Kidney (tissue), 13 donors: ENCODE measurements at regions not wholly inside any gene's neighbourhood (a gene's known extent, or its start where the extent isn't known, plus 50 kb on each side); places are given as distances from the start of the nearest gene placed in this dataset.

Experiments used
- DNase-seq, 5 donors: peaks; one replicate each; pipeline ENCODE4 v3.0.0-alpha.2; 2013 to 2020
- FAIRE-seq: peaks from 2 replicates; lab custom pipeline; 2012; peaks lifted over from hg19 to GRCh38; lab: Jason Lieb, UNC
- H3K27ac ChIP-seq, 2 donors: one replicate each; pipeline ENCODE4 v1.7.0; 2013; ENCODE audit warnings: low read depth in 2 of 2, low read length in 2 of 2, inconsistent platforms in 1 of 2
- H3K27me3 ChIP-seq: one replicate; pipeline ENCODE4 v1.7.1; 2013; ENCODE audit warnings: low read length, inconsistent platforms; ENCODE audit not compliant: control insufficient read depth, insufficient read depth
- H3K36me3 ChIP-seq, 3 donors: one replicate each; pipeline versions ENCODE4 v1.7.0 to v1.7.1; 2013; ENCODE audit warnings: low read length in 3 of 3, control low read depth in 1 of 3, inconsistent platforms in 1 of 3; ENCODE audit not compliant: insufficient read depth in 3 of 3, control insufficient read depth in 2 of 3
- H3K4me1 ChIP-seq, 3 donors: one replicate each; pipeline versions ENCODE4 v1.7.0 to v1.7.1; 2013; ENCODE audit warnings: low read length in 3 of 3, inconsistent platforms in 1 of 3, low read depth in 1 of 3; ENCODE audit not compliant: control insufficient read depth in 2 of 3, insufficient read depth in 2 of 3
- H3K4me3 ChIP-seq, 3 donors: one replicate each; pipeline versions ENCODE4 v1.7.0 to v1.8.1; 2013; ENCODE audit warnings: low read length in 3 of 3, control low read depth in 1 of 3, inconsistent platforms in 1 of 3
- H3K9ac ChIP-seq, 3 donors: one replicate each; pipeline versions ENCODE4 v1.7.0 to v1.7.1; 2013; ENCODE audit warnings: low read length in 3 of 3, control low read depth in 1 of 3, inconsistent platforms in 1 of 3
- H3K9me3 ChIP-seq, 3 donors: one replicate each; pipeline versions ENCODE4 v1.7.0 to v1.7.1; 2013; ENCODE audit warnings: low read length in 3 of 3, control low read depth in 1 of 3, inconsistent platforms in 1 of 3; ENCODE audit not compliant: control insufficient read depth in 2 of 3, insufficient read depth in 1 of 3
- CTCF ChIP-seq: IDR thresholded peaks from 3 replicates; pipeline ENCODE4 v1.5.1; 2012; ENCODE audit warnings: mild to moderate bottlenecking, moderate library complexity, borderline replicate concordance; ENCODE audit not compliant: insufficient read depth; ENCODE audit errors: extremely low read depth
- intact Hi-C: fragments of 100-400 bp; cut with DNase I; formaldehyde crosslinking; loops from one replicate; pipeline ENCODE4 v1.11.1; 2022
- donor health status: control.
- donor health status: control.
- donor health status: control.
- donor health status: control.
- donor health status: control.
- donor health status: DM: yes; HTN: yes; CAD: no.
- donor health status: Normal renal cell carcinoma (clear cell type).

DNA sequence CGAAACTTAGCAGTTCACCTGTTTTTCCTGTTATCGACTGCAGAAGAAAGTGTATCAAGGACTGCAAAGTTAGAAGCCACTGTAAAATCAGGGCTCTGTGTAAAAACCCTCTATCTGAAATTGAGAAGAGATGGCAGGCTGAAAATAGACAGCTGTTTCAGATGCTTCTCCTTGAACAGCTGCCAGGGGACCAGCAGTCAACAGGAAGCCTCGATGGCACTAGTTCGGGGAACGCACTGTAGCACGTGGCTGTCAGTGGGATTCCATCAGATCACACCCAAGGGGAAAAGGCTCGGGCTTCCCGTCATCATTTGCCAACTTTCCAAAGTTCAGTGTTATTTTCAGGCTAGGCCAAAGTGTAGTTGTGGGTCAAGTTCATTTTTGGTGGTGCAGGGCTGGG is 316.9 kb downstream of the TXNL1 start:
- intact Hi-C loops = no loop called here
- Histone ChIP-seq H3K27me3 (no peaks in the 10 kb centered on the region), H3K9ac (no peak overlapping the region), H3K4me3 (no peak overlapping the region), H3K27ac (no peak overlapping the region), H3K4me1 (peaks cover 0 to 2% (median 0%) of the 10 kb centered on the region in 3 donors), H3K9me3 (no peaks in the 10 kb centered on the region), H3K36me3 (no peaks in the 10 kb centered on the region)
- no peak for TF ChIP-seq CTCF
- no peak for FAIRE-seq
- DNase-seq = peak in 2 of 5 donors; percentile 39 to 85

DNA sequence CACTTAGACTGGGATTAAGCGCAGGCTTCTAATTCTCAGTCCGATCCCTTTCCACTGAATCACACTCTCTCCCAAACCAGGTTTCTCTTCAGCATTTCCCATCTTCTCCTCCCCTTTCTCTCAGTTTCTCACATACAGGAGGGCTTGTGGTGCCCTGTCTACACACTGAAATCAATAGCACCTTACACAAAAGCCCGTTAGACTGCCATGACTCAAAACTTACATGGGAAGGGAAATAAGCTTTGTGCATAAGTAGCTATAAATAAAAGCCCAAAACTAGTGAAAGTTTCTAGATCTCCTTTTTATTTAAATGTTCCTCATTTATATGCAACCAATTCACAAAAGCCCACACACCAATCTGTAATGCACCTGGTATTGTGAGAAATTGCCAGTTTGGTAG is 318.4 kb downstream of the TXNL1 start:
- no peak overlapping the region for H3K4me3 ChIP-seq
- no peak overlapping the region for H3K27ac ChIP-seq
- intact Hi-C loops = no loop called here
- DNase-seq (no peak), FAIRE-seq (no peak)
- no peak for TF ChIP-seq CTCF
- no peaks in the 10 kb centered on the region for H3K9me3 ChIP-seq
- H3K36me3 ChIP-seq = no peaks in the 10 kb centered on the region
- peaks cover 0 to 2% (median 0%) of the 10 kb centered on the region in 3 donors for H3K4me1 ChIP-seq
- no peaks in the 10 kb centered on the region for H3K27me3 ChIP-seq
- no peak overlapping the region for H3K9ac ChIP-seq

DNA sequence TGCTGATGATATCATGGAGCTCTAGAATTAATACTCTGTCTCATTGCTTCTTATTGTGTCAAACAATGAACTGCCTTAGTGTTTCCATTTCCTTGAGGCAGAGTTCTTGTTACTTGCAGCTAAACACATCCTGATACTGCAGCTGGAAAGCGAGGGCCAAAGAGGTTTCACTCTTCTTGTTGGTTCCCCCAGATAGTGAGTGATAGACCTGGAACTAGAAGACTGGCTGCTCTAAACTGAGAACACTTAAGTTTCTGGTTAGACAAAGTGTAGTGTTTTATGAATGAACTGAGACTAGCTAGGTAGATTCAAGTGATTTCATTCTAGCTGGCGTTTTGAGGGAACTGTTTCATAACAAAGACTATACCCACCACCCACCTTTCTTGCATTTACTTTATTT is 321.7 kb downstream of the TXNL1 start:
- H3K27ac ChIP-seq = no peak overlapping the region
- no peak for DNase-seq
- no peak overlapping the region for H3K4me3 ChIP-seq
- TF ChIP-seq CTCF = no peak
- no peaks in the 10 kb centered on the region for H3K27me3 ChIP-seq
- H3K9ac ChIP-seq = no peak overlapping the region
- peaks cover 0 to 2% (median 0%) of the 10 kb centered on the region in 3 donors for H3K4me1 ChIP-seq
- no peaks in the 10 kb centered on the region for H3K9me3 ChIP-seq
- H3K36me3 ChIP-seq = no peaks in the 10 kb centered on the region
- intact Hi-C loops = no loop called here
- FAIRE-seq = no peak

DNA sequence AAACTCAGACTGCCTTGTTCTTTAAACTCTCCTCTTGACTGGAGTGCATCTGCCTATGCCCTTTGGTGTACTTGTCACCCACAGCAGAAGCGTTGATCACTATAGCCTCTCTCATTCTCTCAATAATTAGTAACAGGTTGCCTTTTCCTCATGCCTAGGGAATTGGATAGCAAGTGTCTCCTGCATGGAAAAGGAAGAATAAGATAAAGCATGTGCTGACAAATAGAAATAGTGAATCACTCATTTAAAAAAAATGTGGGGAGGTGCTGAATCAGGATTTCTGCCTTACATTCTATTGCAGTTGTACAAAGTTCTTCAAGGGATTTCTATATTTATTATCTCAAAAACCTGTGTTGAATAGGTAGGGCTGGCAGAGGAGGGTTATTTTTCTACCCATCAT is 323.0 kb downstream of the TXNL1 start:
- Histone ChIP-seq H3K4me3 (no peak overlapping the region), H3K4me1 (no peaks in the 10 kb centered on the region), H3K27ac (no peak overlapping the region), H3K27me3 (no peaks in the 10 kb centered on the region), H3K36me3 (no peaks in the 10 kb centered on the region), H3K9ac (no peak overlapping the region), H3K9me3 (no peaks in the 10 kb centered on the region)
- DNase-seq = no peak
- no peak for FAIRE-seq
- intact Hi-C loops = no loop called here
- TF ChIP-seq CTCF = no peak
